ENCODE measurements at regions not wholly inside any gene's neighbourhood (a gene's known extent, or its start where the extent isn't known, plus 50 kb on each side); places are given as distances from the start of the nearest gene placed in this dataset.

- TF ChIP-seq CTCF (IDR thresholded peaks at IDR 0.05) = no peak
- TF ChIP-seq EZH2 (IDR thresholded peaks at IDR 0.05; ENCODE audit: borderline replicate concordance, insufficient read depth, low read depth, low read length, poor library complexity, severe bottlenecking) = no peak
These were observed 51.6 kb upstream of the MRPS22 start for GRCh38 chr3:139292192-139292591.

All from B cell (primary cell).